ENCODE measurements at regions not wholly inside any gene's neighbourhood (a gene's known extent, or its start where the extent isn't known, plus 50 kb on each side); places are given as distances from the start of the nearest gene placed in this dataset.
"Not testable (repeated sequence)": the region's sequence is repeated elsewhere in the genome, so short reads cannot be mapped to it uniquely, and the experiment has no call there.

DNA sequence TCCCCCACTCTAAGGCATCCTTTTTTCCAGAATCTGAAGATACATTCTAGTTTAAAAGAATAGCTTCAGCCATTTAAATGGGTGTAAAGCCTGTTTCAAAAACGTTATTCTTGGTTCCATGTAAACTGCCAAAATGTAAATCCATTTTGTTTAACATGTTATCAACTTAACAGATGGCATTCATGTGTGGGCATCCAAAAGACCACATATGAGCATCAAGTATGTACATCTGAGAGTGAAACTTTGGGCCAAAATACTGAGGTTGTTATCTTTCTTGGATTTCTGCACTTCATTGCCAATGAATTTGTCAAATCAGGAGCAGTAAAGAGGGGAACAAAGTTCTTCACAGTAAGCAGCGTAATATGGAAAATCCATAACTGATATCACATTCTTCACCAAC lies 395.4 kb downstream of the ZNF804A start:
- DNase-seq (ENCODE audit: low read depth, low spot score), result no peak
- CTCF ChIA-PET, result no interaction called here
- H3K4me3 ChIP-seq (ENCODE audit: low read depth, low read length), result no peak overlapping the region
- TF ChIP-seq, protein P1, sequence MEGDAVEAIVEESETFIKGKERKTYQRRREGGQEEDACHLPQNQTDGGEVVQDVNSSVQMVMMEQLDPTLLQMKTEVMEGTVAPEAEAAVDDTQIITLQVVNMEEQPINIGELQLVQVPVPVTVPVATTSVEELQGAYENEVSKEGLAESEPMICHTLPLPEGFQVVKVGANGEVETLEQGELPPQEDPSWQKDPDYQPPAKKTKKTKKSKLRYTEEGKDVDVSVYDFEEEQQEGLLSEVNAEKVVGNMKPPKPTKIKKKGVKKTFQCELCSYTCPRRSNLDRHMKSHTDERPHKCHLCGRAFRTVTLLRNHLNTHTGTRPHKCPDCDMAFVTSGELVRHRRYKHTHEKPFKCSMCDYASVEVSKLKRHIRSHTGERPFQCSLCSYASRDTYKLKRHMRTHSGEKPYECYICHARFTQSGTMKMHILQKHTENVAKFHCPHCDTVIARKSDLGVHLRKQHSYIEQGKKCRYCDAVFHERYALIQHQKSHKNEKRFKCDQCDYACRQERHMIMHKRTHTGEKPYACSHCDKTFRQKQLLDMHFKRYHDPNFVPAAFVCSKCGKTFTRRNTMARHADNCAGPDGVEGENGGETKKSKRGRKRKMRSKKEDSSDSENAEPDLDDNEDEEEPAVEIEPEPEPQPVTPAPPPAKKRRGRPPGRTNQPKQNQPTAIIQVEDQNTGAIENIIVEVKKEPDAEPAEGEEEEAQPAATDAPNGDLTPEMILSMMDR (IDR thresholded peaks at IDR 0.05; ENCODE audit: insufficient read depth, low read length, missing control alignments), result no peak
- POLR2A ChIA-PET, result no interaction called here

DNA sequence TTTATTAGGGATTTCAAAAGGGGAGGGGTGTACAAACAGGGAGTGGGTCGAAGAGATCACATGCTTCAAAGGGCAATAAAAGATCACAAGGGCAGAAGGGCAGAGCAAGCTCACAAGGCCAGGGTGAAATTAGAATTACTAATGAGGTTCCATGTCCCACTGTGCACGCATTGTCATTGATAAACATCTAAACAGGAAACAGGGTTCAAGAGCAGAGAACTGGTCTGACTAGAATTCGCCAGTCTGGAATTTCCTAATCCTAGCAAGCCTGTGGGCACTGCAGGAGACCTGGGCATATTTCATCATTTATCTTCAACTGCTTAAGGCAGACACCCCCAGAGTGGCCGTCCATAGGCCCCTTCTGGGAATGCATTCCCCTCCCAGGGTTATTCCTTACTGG lies 408.2 kb downstream of the ZNF804A start:
- DNase-seq (ENCODE audit: low read depth, low spot score), result no peak
- H3K4me3 ChIP-seq (ENCODE audit: low read depth, low read length), result no peak overlapping the region
- ChIA-PET CTCF (no interaction called here), POLR2A (no interaction called here)
- TF ChIP-seq, protein P1 (IDR thresholded peaks at IDR 0.05; ENCODE audit: insufficient read depth, low read length, missing control alignments), result no peak

DNA sequence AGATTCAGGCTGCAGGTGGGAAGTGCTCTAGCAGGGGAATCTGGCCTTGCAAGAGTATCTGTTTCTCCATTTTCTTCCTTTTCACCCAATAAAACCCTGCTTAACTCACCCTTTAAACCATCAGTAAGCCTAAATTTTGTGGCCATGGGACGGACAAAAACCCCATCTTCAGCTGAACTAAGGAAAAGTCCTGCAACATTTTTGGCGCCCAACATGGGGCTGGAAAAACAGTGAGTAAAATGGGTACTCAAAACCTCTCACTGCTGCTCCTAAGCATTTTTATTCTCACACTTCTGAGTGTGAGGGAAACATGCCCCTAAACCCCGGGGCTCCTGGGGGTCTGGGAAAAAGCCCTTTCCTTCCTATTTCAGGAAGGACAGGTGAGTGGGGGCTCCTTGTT lies 414.3 kb downstream of the ZNF804A start:
- ChIA-PET CTCF (no interaction called here), POLR2A (no interaction called here)
- H3K4me3 ChIP-seq (ENCODE audit: low read depth, low read length), result no peak overlapping the region
- DNase-seq (ENCODE audit: low read depth, low spot score), result no peak
- TF ChIP-seq, protein P1 (IDR thresholded peaks at IDR 0.05; ENCODE audit: insufficient read depth, low read length, missing control alignments), result no peak

DNA sequence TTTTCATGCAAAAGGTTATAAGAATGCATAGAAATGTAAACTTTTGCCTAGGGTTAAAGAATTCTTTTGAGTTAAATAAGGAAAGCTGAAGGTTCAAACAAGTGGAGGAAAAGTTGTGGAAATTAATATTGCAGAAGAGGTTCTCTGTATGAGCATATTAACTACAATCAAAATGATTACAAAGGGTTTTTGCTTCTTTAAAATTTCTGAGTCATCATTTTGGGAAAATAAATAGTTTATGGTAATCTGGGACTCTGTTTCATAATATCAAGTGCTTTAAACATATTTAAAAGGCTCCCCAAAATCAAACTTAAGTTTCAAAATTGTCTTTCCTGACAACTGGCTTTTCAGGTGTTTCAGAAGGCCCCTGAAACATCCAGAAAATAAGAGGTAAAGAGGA lies 415.7 kb downstream of the ZNF804A start:
- CTCF ChIA-PET, result no interaction called here
- TF ChIP-seq, protein P1 (IDR thresholded peaks at IDR 0.05; ENCODE audit: insufficient read depth, low read length, missing control alignments), result no peak
- no peak for DNase-seq (ENCODE audit: low read depth, low spot score)
- no peak overlapping the region for H3K4me3 ChIP-seq (ENCODE audit: low read depth, low read length)
- POLR2A ChIA-PET, result no interaction called here

DNA sequence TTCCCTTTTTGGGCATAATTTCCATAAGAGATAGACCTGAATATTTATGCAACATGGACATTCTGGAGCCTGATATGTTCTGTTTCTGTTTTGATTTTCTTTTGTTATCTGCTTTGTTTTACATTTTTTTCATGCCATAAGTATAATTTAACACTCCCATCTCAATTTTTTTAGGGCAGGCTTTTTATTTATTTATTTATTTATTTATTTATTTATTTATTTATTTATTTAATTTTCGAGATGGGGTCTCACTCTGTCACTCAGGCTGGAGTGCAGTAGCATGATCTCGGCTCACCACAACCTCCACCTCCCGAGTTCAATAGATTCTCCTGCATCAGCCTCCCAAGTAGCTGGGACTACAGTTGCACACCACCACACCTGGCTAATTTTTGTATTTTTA lies 427.6 kb downstream of the ZNF804A start:
- CTCF ChIA-PET; DNase-seq (ENCODE audit: low read depth, low spot score); H3K4me3 ChIP-seq (ENCODE audit: low read depth, low read length); POLR2A ChIA-PET: not testable (repeated sequence)

DNA sequence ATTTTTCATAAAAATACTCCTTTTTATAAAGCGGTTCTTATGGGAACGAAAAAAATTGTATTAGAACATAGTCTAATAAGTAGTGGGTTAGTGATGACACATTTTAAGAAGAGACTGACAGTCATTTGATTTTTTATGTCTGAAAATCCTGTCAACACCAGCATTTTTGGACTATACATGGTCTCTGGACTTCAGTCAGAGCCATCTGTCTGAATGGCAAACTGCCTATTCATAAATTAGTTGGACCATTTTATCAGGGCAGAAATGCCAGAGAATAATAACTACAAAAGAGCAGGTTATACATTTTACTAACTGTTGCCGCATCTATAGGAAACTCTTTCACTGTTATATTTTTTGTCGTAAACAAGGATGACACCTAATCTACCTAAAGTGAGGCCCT lies 437.6 kb downstream of the ZNF804A start:
- no peak overlapping the region for H3K4me3 ChIP-seq (ENCODE audit: low read depth, low read length)
- TF ChIP-seq, protein P1 (IDR thresholded peaks at IDR 0.05; ENCODE audit: insufficient read depth, low read length, missing control alignments), result no peak
- no peak for DNase-seq (ENCODE audit: low read depth, low spot score)
- CTCF ChIA-PET, result no interaction called here
- POLR2A ChIA-PET, result no interaction called here

DNA sequence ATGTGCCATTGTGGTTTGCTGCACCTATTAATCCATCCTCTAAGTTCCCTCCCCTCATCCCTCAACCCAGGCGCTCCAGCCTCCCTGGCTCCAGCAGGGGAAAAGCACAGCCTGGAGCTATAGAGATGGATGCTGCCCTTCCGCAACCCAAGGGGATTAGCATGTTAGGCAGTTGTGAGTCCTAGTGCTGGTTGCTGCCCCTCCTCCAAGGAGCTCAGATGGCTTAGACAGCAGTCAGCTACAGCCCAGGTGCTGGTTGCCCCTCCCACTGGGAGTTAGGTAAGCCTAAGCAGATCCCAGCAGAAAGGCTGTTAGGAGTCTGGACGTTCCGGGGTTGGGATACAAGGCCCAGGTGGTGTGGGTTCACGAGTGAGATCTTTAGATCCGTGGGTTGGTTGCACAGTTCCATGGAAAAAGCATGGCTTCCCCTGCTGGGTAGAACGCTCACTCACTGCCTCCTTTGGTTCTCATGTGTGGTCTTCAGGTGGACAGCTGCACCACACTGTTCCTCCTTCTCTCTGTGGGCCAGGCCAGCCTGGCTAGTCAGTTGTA lies 446.1 kb downstream of the ZNF804A start:
- CTCF ChIA-PET, result no interaction called here
- POLR2A ChIA-PET, result no interaction called here
- TF ChIP-seq, protein P1 (IDR thresholded peaks at IDR 0.05; ENCODE audit: insufficient read depth, low read length, missing control alignments), result no peak
- H3K4me3 ChIP-seq (ENCODE audit: low read depth, low read length), result no peak overlapping the region
- DNase-seq (ENCODE audit: low read depth, low spot score), result no peak

All from AG04449 (cell line).